ENCODE measurements at regions not wholly inside any gene's neighbourhood (a gene's known extent, or its start where the extent isn't known, plus 50 kb on each side); places are given as distances from the start of the nearest gene placed in this dataset.

DNA sequence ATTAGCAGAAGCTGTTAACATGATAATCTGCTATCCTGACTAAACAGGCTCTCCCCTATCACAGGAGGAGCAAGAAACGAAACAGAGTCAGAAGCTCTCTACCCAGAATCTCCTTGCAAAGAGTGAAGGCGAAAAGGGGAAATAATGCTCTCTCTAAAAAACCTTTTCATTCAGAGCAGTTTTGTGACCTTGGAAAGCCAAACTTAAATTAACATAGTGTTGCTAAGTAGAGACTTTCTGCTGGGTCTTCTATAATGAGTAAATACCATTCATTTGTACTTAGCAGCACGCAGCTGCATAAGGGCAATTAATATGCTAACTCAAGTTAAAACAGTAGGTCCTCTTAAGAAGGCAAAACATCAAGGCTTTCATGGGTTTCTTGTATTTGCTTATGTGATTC is 101.7 kb upstream of the GPR139 start:
- no peak for ATAC-seq
- no peak for TF ChIP-seq ZNF565 (CRISPR knock-in tag; conservative IDR thresholded peaks at IDR 0.05; ENCODE audit: low read depth)
- no peak for TF ChIP-seq ISL1 (CRISPR knock-in tag; IDR thresholded peaks at IDR 0.05)
- no peak for TF ChIP-seq ZNF70 (CRISPR knock-in tag; IDR thresholded peaks at IDR 0.05)

DNA sequence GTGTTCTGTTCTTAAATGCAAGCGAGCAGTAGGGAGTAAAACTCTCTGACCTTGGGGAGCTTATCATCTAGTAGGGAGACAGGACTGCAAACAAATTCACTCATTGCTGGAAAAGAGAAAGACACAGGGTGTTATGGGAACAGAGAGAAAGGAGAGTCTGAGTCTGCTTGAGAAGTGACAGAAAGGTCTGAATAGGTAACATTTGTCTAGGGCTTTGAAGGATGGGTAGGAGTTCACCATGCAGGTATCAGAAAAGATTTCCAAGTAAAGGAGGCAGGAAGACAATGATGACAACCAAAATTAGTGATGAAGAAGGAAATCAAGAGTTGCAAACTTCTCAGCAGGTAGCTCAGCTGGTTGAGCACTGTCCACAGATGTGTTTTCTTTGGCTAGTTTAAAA is 93.6 kb upstream of the GPR139 start:
- TF ChIP-seq PPARA (CRISPR knock-in tag; IDR thresholded peaks at IDR 0.05; ENCODE audit: borderline replicate concordance) (no peak), ZFP3 (CRISPR knock-in tag; IDR thresholded peaks at IDR 0.05) (peak; percentile 81)
- no peak for ATAC-seq

DNA sequence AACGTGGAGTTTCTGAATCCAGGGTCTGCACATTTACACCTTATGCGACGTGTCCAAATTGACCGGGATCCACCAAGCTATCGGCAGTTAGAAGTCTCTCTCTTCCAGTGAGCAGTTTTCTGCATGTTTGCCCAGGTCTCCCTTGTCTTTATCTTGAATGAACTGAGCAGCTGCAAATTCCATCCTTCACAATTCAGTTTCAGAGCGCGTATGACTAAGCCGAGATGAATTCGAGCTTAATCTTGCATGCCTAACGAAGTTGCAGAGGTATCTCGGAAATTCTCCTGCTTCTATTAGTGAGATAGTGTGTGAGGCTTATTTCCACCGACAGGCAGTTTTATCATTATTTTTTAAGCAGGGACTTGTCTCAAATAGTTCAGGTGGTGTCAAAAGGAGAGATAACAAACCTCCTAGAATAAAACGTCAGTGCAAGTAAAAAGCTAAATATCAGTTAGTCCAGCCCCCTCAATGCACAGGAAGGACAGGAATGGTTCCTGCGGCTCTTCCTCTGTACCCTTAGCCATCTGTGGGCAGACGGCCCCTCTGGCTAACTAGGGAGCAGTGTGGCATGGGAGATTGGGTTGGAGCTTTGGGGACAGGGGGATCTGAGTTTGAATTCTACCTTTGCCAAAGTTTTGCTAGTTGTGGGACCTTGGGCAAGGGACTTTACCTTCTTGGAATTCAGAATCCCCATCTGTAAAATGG is 93.0 kb upstream of the GPR139 start:
- no peak for TF ChIP-seq BACH2 (CRISPR knock-in tag; IDR thresholded peaks at IDR 0.05; ENCODE audit: borderline replicate concordance)
- no peak for TF ChIP-seq OSR1 (CRISPR knock-in tag; IDR thresholded peaks at IDR 0.05)
- TF ChIP-seq, protein P1, sequence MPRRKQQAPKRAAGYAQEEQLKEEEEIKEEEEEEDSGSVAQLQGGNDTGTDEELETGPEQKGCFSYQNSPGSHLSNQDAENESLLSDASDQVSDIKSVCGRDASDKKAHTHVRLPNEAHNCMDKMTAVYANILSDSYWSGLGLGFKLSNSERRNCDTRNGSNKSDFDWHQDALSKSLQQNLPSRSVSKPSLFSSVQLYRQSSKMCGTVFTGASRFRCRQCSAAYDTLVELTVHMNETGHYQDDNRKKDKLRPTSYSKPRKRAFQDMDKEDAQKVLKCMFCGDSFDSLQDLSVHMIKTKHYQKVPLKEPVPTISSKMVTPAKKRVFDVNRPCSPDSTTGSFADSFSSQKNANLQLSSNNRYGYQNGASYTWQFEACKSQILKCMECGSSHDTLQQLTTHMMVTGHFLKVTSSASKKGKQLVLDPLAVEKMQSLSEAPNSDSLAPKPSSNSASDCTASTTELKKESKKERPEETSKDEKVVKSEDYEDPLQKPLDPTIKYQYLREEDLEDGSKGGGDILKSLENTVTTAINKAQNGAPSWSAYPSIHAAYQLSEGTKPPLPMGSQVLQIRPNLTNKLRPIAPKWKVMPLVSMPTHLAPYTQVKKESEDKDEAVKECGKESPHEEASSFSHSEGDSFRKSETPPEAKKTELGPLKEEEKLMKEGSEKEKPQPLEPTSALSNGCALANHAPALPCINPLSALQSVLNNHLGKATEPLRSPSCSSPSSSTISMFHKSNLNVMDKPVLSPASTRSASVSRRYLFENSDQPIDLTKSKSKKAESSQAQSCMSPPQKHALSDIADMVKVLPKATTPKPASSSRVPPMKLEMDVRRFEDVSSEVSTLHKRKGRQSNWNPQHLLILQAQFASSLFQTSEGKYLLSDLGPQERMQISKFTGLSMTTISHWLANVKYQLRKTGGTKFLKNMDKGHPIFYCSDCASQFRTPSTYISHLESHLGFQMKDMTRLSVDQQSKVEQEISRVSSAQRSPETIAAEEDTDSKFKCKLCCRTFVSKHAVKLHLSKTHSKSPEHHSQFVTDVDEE (CRISPR knock-in tag; IDR thresholded peaks at IDR 0.05): no peak
- TF ChIP-seq, protein P2, sequence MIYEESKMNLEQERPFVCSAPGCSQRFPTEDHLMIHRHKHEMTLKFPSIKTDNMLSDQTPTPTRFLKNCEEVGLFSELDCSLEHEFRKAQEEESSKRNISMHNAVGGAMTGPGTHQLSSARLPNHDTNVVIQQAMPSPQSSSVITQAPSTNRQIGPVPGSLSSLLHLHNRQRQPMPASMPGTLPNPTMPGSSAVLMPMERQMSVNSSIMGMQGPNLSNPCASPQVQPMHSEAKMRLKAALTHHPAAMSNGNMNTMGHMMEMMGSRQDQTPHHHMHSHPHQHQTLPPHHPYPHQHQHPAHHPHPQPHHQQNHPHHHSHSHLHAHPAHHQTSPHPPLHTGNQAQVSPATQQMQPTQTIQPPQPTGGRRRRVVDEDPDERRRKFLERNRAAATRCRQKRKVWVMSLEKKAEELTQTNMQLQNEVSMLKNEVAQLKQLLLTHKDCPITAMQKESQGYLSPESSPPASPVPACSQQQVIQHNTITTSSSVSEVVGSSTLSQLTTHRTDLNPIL (CRISPR knock-in tag; IDR thresholded peaks at IDR 0.05; ENCODE audit: low read depth): no peak
- TF ChIP-seq ZC3H10 (CRISPR knock-in tag; IDR thresholded peaks at IDR 0.05): no peak
- no peak for TF ChIP-seq ZNF8 (CRISPR knock-in tag; IDR thresholded peaks at IDR 0.05)
- no peak for TF ChIP-seq ZNF70 (CRISPR knock-in tag; IDR thresholded peaks at IDR 0.05)
- TF ChIP-seq, protein P3, sequence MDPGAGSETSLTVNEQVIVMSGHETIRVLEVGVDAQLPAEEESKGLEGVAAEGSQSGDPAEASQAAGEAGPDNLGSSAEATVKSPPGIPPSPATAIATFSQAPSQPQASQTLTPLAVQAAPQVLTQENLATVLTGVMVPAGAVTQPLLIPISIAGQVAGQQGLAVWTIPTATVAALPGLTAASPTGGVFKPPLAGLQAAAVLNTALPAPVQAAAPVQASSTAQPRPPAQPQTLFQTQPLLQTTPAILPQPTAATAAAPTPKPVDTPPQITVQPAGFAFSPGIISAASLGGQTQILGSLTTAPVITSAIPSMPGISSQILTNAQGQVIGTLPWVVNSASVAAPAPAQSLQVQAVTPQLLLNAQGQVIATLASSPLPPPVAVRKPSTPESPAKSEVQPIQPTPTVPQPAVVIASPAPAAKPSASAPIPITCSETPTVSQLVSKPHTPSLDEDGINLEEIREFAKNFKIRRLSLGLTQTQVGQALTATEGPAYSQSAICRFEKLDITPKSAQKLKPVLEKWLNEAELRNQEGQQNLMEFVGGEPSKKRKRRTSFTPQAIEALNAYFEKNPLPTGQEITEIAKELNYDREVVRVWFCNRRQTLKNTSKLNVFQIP (CRISPR knock-in tag; IDR thresholded peaks at IDR 0.05; ENCODE audit: borderline replicate concordance, low read depth): no peak
- TF ChIP-seq CSDC2 (CRISPR knock-in tag; IDR thresholded peaks at IDR 0.05): no peak
- no peak for TF ChIP-seq SNAI2 (CRISPR knock-in tag; IDR thresholded peaks at IDR 0.05)
- ATAC-seq: no peak

DNA sequence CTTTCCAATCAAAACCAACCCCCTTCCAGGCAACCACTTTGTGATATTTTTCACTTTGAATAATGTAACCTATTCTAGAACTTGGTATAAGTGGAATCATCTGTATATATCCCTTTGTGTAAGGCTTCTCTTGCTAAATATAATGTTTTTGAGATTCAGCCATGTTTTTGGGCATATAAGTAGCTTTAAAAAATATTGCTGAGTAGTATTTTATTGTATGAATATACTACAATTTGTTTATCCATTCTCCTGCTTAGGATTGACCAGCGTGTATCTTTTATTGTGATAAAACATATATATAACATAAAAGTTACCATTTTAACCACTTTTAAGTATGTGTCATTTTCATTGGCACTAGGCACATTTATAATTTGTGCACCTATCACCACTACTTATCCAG is 79.8 kb upstream of the GPR139 start:
- no peak for TF ChIP-seq PPARA (CRISPR knock-in tag; IDR thresholded peaks at IDR 0.05; ENCODE audit: borderline replicate concordance)
- TF ChIP-seq, protein P4, sequence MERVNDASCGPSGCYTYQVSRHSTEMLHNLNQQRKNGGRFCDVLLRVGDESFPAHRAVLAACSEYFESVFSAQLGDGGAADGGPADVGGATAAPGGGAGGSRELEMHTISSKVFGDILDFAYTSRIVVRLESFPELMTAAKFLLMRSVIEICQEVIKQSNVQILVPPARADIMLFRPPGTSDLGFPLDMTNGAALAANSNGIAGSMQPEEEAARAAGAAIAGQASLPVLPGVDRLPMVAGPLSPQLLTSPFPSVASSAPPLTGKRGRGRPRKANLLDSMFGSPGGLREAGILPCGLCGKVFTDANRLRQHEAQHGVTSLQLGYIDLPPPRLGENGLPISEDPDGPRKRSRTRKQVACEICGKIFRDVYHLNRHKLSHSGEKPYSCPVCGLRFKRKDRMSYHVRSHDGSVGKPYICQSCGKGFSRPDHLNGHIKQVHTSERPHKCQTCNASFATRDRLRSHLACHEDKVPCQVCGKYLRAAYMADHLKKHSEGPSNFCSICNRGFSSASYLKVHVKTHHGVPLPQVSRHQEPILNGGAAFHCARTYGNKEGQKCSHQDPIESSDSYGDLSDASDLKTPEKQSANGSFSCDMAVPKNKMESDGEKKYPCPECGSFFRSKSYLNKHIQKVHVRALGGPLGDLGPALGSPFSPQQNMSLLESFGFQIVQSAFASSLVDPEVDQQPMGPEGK (CRISPR knock-in tag; IDR thresholded peaks at IDR 0.05; ENCODE audit: borderline replicate concordance): no peak
- no peak for TF ChIP-seq SNAI2 (CRISPR knock-in tag; IDR thresholded peaks at IDR 0.05)
- no peak for TF ChIP-seq ISL1 (CRISPR knock-in tag; IDR thresholded peaks at IDR 0.05)
- no peak for TF ChIP-seq OSR1 (CRISPR knock-in tag; IDR thresholded peaks at IDR 0.05)
- no peak for TF ChIP-seq ZFP3 (CRISPR knock-in tag; IDR thresholded peaks at IDR 0.05)
- TF ChIP-seq ZFP30 (CRISPR knock-in tag; IDR thresholded peaks at IDR 0.05): no peak
- TF ChIP-seq ZNF565 (CRISPR knock-in tag; conservative IDR thresholded peaks at IDR 0.05; ENCODE audit: low read depth): no peak
- TF ChIP-seq, protein P2 (CRISPR knock-in tag; IDR thresholded peaks at IDR 0.05; ENCODE audit: low read depth): no peak
- TF ChIP-seq TOX (CRISPR knock-in tag; IDR thresholded peaks at IDR 0.05; ENCODE audit: borderline replicate concordance): no peak
- no peak for TF ChIP-seq ZC3H10 (CRISPR knock-in tag; IDR thresholded peaks at IDR 0.05)
- TF ChIP-seq, protein P1 (CRISPR knock-in tag; IDR thresholded peaks at IDR 0.05): no peak
- TF ChIP-seq, protein P5, sequence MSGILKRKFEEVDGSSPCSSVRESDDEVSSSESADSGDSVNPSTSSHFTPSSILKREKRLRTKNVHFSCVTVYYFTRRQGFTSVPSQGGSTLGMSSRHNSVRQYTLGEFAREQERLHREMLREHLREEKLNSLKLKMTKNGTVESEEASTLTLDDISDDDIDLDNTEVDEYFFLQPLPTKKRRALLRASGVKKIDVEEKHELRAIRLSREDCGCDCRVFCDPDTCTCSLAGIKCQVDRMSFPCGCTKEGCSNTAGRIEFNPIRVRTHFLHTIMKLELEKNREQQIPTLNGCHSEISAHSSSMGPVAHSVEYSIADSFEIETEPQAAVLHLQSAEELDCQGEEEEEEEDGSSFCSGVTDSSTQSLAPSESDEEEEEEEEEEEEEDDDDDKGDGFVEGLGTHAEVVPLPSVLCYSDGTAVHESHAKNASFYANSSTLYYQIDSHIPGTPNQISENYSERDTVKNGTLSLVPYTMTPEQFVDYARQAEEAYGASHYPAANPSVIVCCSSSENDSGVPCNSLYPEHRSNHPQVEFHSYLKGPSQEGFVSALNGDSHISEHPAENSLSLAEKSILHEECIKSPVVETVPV (CRISPR knock-in tag; IDR thresholded peaks at IDR 0.05): no peak
- no peak for TF ChIP-seq ZNF8 (CRISPR knock-in tag; IDR thresholded peaks at IDR 0.05)
- no peak for TF ChIP-seq CSDC2 (CRISPR knock-in tag; IDR thresholded peaks at IDR 0.05)
- no peak for TF ChIP-seq RARB (CRISPR knock-in tag; IDR thresholded peaks at IDR 0.05)
- TF ChIP-seq ZNF70 (CRISPR knock-in tag; IDR thresholded peaks at IDR 0.05): no peak
- no peak for TF ChIP-seq ARNTL (CRISPR knock-in tag; IDR thresholded peaks at IDR 0.05; ENCODE audit: borderline replicate concordance, low read depth)
- TF ChIP-seq GLIS3 (CRISPR knock-in tag; IDR thresholded peaks at IDR 0.05): no peak
- no peak for ATAC-seq
